ENCODE measurements at regions not wholly inside any gene's neighbourhood (a gene's known extent, or its start where the extent isn't known, plus 50 kb on each side); places are given as distances from the start of the nearest gene placed in this dataset.

DNA sequence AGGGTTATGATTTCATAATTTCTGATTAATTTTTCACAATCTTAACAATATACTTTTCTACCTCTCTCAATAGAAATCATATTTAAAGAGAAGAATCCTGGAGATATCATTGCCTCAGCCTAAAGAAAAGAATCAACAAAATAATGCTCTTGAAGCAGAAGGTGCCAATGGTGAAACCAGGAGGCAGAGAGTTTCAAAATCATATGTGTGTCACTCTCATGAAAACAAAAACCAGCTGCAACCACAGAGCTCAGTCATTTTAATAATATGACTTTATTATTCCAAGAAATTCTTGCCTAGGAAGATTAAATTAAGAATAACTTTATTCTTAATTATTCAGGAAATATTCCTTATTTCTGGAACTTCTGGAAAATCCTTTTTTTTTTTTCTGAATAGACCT lies 266.8 kb upstream of the ACTBL2 start:
- no peak overlapping the region for H3K4me2 ChIP-seq (ENCODE audit: low read length)
- H4K20me1 ChIP-seq (ENCODE audit: insufficient read depth, low read length), result no peaks in the 10 kb centered on the region
- TF ChIP-seq, protein P1, sequence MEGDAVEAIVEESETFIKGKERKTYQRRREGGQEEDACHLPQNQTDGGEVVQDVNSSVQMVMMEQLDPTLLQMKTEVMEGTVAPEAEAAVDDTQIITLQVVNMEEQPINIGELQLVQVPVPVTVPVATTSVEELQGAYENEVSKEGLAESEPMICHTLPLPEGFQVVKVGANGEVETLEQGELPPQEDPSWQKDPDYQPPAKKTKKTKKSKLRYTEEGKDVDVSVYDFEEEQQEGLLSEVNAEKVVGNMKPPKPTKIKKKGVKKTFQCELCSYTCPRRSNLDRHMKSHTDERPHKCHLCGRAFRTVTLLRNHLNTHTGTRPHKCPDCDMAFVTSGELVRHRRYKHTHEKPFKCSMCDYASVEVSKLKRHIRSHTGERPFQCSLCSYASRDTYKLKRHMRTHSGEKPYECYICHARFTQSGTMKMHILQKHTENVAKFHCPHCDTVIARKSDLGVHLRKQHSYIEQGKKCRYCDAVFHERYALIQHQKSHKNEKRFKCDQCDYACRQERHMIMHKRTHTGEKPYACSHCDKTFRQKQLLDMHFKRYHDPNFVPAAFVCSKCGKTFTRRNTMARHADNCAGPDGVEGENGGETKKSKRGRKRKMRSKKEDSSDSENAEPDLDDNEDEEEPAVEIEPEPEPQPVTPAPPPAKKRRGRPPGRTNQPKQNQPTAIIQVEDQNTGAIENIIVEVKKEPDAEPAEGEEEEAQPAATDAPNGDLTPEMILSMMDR (IDR thresholded peaks at IDR 0.05; ENCODE audit: low read length), result no peak
- no peak for TF ChIP-seq EZH2 (IDR thresholded peaks at IDR 0.05; ENCODE audit: borderline replicate concordance, low read length)
- no peaks in the 10 kb centered on the region for H3K36me3 ChIP-seq (ENCODE audit: insufficient read depth, low read length)
- H3K4me1 ChIP-seq (ENCODE audit: insufficient read depth, low read length, severe bottlenecking), result no peaks in the 10 kb centered on the region
- no peaks in the 10 kb centered on the region for H3K9me3 ChIP-seq (ENCODE audit: low read length)
- no peaks in the 10 kb centered on the region for H3K27me3 ChIP-seq (ENCODE audit: insufficient read depth, low read length)
- no peaks in the 10 kb centered on the region for H3K9me2 ChIP-seq (ENCODE audit: low read depth, low read length)
- H3K27ac ChIP-seq (ENCODE audit: low read depth, low read length, poor library complexity, severe bottlenecking), result no peak overlapping the region
- no peaks in the 10 kb centered on the region for H3K79me2 ChIP-seq (ENCODE audit: insufficient read depth, low read length)
- H2AFZ ChIP-seq (ENCODE audit: low read length), result no peak overlapping the region
- no peak overlapping the region for H3K4me3 ChIP-seq (ENCODE audit: low read depth, low read length, poor library complexity, severe bottlenecking)
- no peak overlapping the region for H3K9ac ChIP-seq (ENCODE audit: low read length)
- no peaks in the 10 kb centered on the region for H3F3A ChIP-seq (ENCODE audit: insufficient read depth, low read length)

DNA sequence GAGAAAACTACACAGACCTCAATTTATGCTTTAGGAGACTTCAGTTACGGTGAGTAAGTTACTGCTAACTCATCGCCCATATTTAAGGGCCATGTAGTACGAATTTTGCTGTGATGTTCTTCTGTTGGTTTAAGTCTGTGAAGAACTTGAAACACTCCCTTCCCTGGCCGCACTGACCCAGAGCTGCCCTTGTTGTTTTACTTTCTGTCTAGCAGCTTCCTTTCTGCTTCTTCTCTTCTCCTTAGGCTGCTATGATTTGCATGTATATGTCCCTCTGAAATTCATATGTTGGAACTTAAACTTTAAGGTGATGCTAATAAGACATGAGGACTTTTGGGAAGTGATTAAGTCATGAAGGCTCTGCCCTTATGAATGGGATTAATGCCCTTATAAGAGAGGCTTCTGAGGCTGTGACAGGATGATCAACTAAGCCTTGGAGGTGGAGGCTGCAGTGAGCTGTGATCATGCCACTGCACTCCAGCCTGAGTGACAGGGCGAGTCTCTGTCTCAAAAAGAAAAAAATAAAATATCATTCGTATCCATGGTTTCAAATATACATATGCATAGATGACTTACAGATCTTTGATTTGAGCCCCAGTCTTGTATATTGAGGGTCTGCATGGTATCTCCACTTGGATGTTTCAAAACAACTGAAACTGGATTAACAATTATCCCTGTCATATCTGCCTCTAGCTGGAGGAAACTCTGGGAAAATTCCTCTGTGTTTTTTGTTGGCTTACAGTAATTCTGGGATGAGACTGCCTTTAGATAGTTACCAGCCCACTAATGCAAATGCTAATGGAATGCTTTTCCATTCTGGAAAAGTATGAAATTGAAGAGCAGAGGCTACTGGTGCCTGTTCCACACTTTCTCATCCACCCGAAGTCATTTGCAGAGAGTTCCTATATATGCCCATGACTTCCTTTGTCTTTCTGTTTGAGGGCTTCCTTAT lies 263.4 kb upstream of the ACTBL2 start:
- Histone ChIP-seq H3K4me2 (ENCODE audit: low read length) (no peak overlapping the region), H3K79me2 (ENCODE audit: insufficient read depth, low read length) (no peaks in the 10 kb centered on the region), H3K9me2 (ENCODE audit: low read depth, low read length) (no peaks in the 10 kb centered on the region), H4K20me1 (ENCODE audit: insufficient read depth, low read length) (no peaks in the 10 kb centered on the region), H3K9ac (ENCODE audit: low read length) (no peak overlapping the region), H3K4me3 (ENCODE audit: low read depth, low read length, poor library complexity, severe bottlenecking) (no peak overlapping the region), H3K36me3 (ENCODE audit: insufficient read depth, low read length) (no peaks in the 10 kb centered on the region), H3K4me1 (ENCODE audit: insufficient read depth, low read length, severe bottlenecking) (no peaks in the 10 kb centered on the region), H3K27ac (ENCODE audit: low read depth, low read length, poor library complexity, severe bottlenecking) (no peak overlapping the region), H3K27me3 (ENCODE audit: insufficient read depth, low read length) (no peaks in the 10 kb centered on the region), H3F3A (ENCODE audit: insufficient read depth, low read length) (no peaks in the 10 kb centered on the region), H2AFZ (ENCODE audit: low read length) (no peak overlapping the region), H3K9me3 (ENCODE audit: low read length) (no peaks in the 10 kb centered on the region)
- TF ChIP-seq, protein P1 (IDR thresholded peaks at IDR 0.05; ENCODE audit: low read length), result no peak
- no peak for TF ChIP-seq EZH2 (IDR thresholded peaks at IDR 0.05; ENCODE audit: borderline replicate concordance, low read length)

DNA sequence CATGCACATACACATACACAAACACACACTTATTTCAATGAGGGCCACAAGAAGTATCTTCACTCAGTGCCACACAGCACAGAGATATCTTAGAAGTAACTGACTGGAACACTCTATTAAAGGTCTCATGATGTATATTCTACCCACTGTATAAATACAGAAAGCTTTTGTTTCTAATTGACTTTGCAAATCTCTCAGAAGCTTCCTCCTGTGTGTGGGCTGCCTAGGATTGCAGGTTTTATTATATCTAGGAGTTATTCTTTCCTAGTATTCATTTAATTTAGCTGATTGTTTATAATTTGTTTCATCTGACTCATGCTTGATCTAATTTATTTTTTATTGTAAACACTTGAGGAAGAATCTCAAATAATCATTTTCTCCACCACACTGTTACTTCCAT lies 262.4 kb upstream of the ACTBL2 start:
- Histone ChIP-seq H3K9me3 (ENCODE audit: low read length) (no peaks in the 10 kb centered on the region), H3K79me2 (ENCODE audit: insufficient read depth, low read length) (no peaks in the 10 kb centered on the region), H4K20me1 (ENCODE audit: insufficient read depth, low read length) (no peaks in the 10 kb centered on the region), H3K9me2 (ENCODE audit: low read depth, low read length) (no peaks in the 10 kb centered on the region), H3K4me2 (ENCODE audit: low read length) (no peak overlapping the region), H3K27me3 (ENCODE audit: insufficient read depth, low read length) (no peaks in the 10 kb centered on the region), H3K4me3 (ENCODE audit: low read depth, low read length, poor library complexity, severe bottlenecking) (no peak overlapping the region), H3F3A (ENCODE audit: insufficient read depth, low read length) (no peaks in the 10 kb centered on the region), H3K27ac (ENCODE audit: low read depth, low read length, poor library complexity, severe bottlenecking) (no peak overlapping the region), H3K9ac (ENCODE audit: low read length) (no peak overlapping the region), H3K4me1 (ENCODE audit: insufficient read depth, low read length, severe bottlenecking) (no peaks in the 10 kb centered on the region), H2AFZ (ENCODE audit: low read length) (no peak overlapping the region), H3K36me3 (ENCODE audit: insufficient read depth, low read length) (no peaks in the 10 kb centered on the region)
- TF ChIP-seq, protein P1 (IDR thresholded peaks at IDR 0.05; ENCODE audit: low read length), result no peak
- no peak for TF ChIP-seq EZH2 (IDR thresholded peaks at IDR 0.05; ENCODE audit: borderline replicate concordance, low read length)
